Stimulated activated CD4-positive, alpha-beta T cell treated with anti-CD3 and anti-CD28 coated beads, TNF-alpha, amount 100 ng/mL, for 48 hours (primary cell): ENCODE measurements at regions not wholly inside any gene's neighbourhood (a gene's known extent, or its start where the extent isn't known, plus 50 kb on each side); places are given as distances from the start of the nearest gene placed in this dataset.
"Not testable (repeated sequence)": the region's sequence is repeated elsewhere in the genome, so short reads cannot be mapped to it uniquely, and the experiment has no call there.

Experiments used
- DNase-seq, 3 donors: peaks; one replicate each; pipeline ENCODE4 v3.0.0-alpha.2; 2020; ENCODE audit warnings: low read depth in 3 of 3

DNA sequence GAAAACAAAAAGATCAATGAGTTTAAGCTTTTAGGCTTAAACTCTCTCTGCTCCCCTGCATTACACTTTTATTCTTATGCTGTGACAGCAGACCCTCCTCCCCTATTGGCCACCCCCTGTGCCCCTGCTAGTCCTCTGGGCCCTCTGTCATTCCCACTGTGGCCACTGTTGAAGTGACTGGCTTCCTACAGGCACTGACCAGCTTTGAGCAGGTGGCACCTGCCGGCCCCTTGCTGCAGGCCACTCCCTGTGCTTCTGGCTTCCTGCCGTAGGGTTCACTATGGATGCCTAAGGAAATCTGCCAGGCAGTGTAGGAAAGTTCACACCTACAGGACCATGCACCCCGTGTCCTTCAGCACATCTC, 156.5 kb upstream of the L3MBTL4 start:
- DNase-seq = no peak

DNA sequence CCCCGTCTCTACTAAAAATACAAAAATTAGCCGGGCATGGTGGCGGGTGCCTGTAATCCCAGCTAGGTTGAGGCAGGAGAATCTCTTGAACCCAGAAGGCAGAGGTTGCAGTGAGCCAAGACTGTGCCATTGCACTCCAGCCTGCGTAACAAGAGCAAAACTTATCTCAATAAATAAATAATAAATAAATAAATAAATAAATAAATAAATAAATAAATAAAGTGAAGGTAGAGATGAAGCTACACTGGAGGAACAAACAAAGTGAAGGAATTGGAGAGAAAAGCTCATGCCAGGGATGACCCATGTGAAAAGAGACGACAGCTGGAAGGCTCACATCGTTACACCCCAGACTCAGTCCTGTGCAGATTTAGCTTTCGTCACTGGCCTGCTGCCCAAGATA, 157.3 kb upstream of the ARHGAP28 start:
- not testable (repeated sequence) for DNase-seq

GRCh38 chr18:6574631-6575030, 154.9 kb upstream of the ARHGAP28 start:
- DNase-seq = no peak

DNA sequence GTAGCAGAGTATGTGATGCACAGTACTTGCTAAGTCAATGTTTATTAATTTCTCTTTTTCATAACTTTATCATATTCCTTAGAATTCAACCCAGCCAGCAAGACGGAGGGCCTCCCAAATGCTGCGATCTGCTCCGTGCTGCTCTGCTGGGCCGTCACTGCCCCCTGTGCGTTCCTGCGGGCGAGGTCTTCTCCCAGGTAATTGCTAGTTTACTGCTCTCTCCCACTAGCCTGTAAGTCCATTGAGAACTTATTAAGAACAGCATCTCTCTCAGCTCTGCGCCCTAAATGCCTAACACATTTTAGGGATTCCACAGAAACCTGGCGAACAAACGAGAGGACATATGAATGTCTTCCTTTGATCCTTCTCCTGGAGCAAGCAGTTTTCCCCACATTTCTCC, 153.6 kb upstream of the ARHGAP28 start:
- no peak for DNase-seq

GRCh38 chr18:6576718-6577375, 152.7 kb upstream of the ARHGAP28 start:
- DNase-seq = no peak

DNA sequence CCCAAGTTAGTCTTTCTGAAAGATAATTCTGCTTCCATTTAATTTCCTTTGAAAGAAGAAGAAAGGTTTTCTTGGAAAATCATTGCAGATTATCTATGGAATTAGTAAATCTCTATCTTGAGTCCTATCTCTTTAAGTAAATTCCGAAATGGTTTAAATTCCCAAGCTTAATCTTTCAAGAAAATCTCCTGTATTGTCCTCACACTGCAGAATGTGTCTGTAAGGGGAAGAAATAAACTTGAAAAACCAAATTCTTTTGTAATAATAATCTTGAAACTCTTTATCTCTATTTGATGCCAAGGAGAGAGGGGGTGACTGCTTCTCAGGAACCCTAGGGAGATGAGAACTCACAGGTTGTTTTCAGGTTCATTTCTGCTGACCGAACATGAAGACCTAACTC, 150.8 kb upstream of the ARHGAP28 start:
- DNase-seq = no peak

DNA sequence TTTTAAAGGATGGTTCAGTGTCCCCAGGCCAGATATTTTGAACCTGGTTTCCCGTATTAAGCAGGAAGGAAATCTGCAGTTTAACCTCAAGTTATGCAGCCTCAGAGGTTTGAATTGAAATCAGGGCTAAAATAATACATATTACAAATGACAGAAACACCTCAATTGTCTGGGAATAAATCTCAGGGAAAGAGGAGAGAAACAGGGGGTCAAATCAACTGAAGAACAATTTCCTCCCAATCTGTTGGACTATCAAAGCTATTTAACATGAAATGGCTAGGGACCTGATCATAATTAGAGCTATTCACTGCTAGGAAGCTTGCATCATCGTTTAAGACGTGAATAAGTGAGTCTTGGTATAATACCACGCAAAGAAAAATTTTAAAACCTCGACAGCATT, 150.0 kb upstream of the ARHGAP28 start:
- no peak for DNase-seq

- DNase-seq = no peak
Measured at GRCh38 chr18:6580401-6580800, 149.1 kb upstream of the ARHGAP28 start.

- no peak for DNase-seq
Measured at GRCh38 chr18:6589923-6590322, 139.6 kb upstream of the ARHGAP28 start.

DNA sequence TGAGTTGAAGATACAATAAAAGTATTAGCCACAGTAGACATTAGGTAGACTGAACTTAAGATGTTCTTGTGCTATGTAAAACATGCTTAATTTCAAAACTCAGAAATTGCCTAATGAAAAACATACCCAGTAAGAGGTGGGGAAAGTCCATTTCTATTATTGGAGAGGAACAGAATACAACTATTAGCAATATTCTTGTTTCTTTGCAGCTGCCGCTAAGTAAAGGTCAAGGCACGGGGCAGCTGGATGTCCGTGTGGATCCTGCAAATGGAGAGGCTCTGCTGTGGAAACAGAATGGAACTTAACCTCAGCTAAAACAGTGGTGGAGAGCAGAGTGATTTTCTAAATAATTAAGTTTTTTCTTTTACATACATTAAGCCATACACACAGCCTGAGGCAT, 139.2 kb upstream of the ARHGAP28 start:
- no peak for DNase-seq

DNA sequence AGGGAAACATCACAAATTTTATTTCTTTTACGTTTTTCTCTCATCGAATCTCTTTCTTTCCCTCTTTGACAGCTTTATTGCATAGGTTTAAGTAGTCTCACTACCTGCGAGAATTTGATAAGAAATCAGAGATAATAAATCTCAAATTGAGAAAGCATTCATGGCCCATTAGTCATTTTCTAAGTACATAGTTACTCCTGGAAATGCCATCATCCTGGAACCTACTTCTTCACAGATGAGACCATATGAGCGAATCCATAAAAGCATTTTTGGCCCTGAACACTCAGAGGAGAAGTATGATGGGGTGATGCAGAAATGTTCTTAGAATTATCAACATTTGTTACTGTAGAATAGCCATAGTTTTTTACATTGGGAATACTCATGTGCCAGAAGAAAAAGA, 138.0 kb upstream of the ARHGAP28 start:
- DNase-seq = no peak

- DNase-seq = no peak
Measured at GRCh38 chr18:6592522-6592921, 137.0 kb upstream of the ARHGAP28 start.

DNA sequence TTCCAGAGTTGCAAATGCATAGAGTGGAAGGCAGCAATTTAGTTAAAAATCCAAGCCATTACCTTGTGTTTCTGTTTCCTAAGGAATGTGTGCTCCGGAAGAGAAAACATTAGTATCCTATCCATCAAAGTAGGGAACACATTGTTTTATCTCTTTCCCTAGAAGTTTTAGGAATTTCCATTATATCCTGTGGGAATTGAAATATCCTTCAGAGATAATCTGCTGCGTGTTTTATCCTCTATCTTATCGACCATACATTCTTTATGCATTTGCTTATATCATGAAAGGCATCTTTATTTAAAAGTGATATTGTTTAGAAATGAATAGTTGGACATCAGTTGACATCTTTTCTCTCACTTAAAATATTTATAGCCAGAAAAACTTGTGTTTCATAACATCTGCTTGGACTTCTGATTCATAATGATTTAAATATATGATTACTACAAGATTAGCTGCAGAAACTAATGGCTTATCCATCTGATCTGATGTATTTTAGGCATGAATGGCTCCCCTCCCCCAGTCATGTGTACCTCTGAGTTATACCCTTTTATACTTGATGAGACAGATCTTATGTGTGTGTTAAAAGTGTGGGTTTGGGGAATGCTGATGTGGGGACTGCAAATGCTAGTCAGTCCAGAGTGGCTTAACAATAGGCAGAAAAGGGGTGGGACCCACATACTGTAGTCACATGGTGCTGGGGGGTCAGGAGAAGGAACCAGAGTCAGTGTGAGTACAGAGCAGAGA, 136.2 kb upstream of the ARHGAP28 start:
- DNase-seq = no peak

- no peak for DNase-seq
Measured at GRCh38 chr18:6595666-6596065, 133.8 kb upstream of the ARHGAP28 start.

GRCh38 chr18:6598657-6599056, 130.9 kb upstream of the ARHGAP28 start:
- DNase-seq = no peak

GRCh38 chr18:6600667-6601167, 128.8 kb upstream of the ARHGAP28 start:
- no peak for DNase-seq

- no peak for DNase-seq
Measured at GRCh38 chr18:6601241-6601640, 128.3 kb upstream of the ARHGAP28 start.

DNA sequence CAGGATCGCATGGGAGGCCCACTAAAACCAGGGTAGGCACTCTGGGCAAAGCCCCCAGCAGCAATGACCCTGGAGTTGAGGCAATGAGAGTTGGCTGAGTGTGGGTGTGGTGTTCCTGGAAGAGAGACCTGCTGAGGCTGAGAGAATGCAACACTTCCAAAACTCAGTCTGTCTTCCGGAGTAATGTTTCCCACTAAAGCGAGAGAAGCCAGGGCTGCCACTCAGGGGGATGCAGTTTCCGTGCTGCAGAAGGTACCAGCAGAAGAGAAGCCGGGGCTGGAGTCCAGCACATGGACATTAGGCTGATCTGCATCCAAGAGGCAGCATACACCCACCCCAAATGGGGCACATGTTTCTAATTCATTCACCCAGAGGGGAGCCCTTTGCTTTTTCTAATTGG, 127.2 kb upstream of the ARHGAP28 start:
- DNase-seq = no peak

- DNase-seq = no peak
Measured at GRCh38 chr18:6604573-6604941, 125.0 kb upstream of the ARHGAP28 start.

DNA sequence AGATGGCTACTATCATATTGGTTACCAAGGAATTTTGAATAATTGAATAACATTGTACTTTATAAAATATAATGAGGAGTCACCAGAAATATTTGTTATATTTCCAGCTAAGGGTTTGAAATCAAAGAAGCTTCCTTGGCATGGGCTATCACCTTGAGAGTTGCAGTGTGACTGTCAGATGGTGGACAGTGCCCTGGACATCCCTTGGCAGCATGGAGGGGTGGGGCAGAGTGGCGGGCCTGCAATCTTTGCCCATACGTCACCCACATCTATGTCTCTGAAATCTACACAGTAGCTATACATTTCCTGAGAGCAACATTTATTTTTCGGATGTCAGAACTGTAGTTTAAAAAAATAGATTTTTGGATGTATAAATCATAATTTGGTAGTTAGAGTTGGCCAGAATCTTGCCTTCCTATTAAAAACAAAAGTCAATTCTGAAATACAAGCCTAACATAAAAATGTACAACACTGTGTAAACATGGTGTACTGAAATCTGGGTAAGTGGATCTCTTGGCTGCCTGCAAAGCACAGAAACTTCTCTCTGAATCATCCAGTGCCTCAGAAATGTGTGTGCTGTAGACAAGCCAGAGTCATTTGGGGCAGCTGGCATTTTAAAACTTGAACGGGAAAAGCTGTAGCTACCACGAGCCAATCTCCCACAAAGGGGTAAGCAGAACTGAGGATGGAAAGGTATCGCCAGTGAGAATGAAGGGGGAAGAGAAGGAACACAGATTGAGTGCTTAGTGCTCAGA, 124.2 kb upstream of the ARHGAP28 start:
- no peak for DNase-seq

- no peak for DNase-seq
Measured at GRCh38 chr18:6606411-6607085, 123.0 kb upstream of the ARHGAP28 start.

- no peak for DNase-seq
Measured at GRCh38 chr18:6607343-6607742, 122.2 kb upstream of the ARHGAP28 start.
